Endothelial cell of umbilical vein (primary cell): ENCODE measurements at regions not wholly inside any gene's neighbourhood (a gene's known extent, or its start where the extent isn't known, plus 50 kb on each side); places are given as distances from the start of the nearest gene placed in this dataset.

Experiments
- BruUV-seq: library from RNA; stranded (reverse); fragments of 400-500 nt; replicated peaks from 2 replicates; lab custom pipeline; 2021; lab: Mats Ljungman, UMichigan
- CTCF ChIA-PET: fragments of 300-600, 350-600 bp; sonication (Branson Sonifier 250); formaldehyde crosslinking; loops from one replicate; lab custom pipeline; 2021; ENCODE audit warnings: antibody characterized with exemption, inconsistent platforms; lab: Charles Lee
- POLR2A ChIA-PET: fragments of 300-600, 350-600 bp; sonication (Branson Sonifier 250); formaldehyde crosslinking; loops from one replicate; lab custom pipeline; 2021; ENCODE audit warnings: antibody characterized with exemption, inconsistent platforms; lab: Charles Lee
- DNase-seq: peaks from one replicate; pipeline ENCODE4 v3.0.0-alpha.2; 2011; ENCODE audit warnings: low read depth, low spot score
- FAIRE-seq: peaks from 2 replicates; lab custom pipeline; 2011; peaks lifted over from hg19 to GRCh38; lab: Jason Lieb, UNC
- H2AFZ ChIP-seq: 2 replicates; pipeline ENCODE4 v1.6.0; 2012; ENCODE audit warnings: low read depth, low read length, control low read depth, inconsistent platforms
- H3K27ac ChIP-seq: 2 replicates; pipeline ENCODE4 v1.5.1; 2011; ENCODE audit warnings: low read depth, mild to moderate bottlenecking, control low read depth, low read length, moderate library complexity; ENCODE audit not compliant: insufficient read depth
- H3K27me3 ChIP-seq, 2 experiments: 2 replicates each; pipeline versions ENCODE4 v1.6.0 to v1.6.1; 2011; ENCODE audit warnings: low read length in 2 of 2, mixed read lengths in 1 of 2; ENCODE audit not compliant: control insufficient read depth in 2 of 2, insufficient read depth in 2 of 2
- H3K36me3 ChIP-seq, 2 experiments: 2 replicates in 1 of 2; 3 replicates in 1 of 2; pipeline ENCODE4 v1.5.1; 2011; ENCODE audit warnings: low read length in 2 of 2, mild to moderate bottlenecking in 1 of 2, moderate library complexity in 1 of 2; ENCODE audit not compliant: control insufficient read depth in 2 of 2, insufficient read depth in 2 of 2; ENCODE audit errors: extremely low read depth in 1 of 2
- H3K4me1 ChIP-seq: 3 replicates; pipeline ENCODE4 v1.5.1; 2011; ENCODE audit warnings: mild to moderate bottlenecking, low read length; ENCODE audit not compliant: control insufficient read depth, insufficient read depth; ENCODE audit errors: extremely low read depth
- H3K4me2 ChIP-seq: 2 replicates; pipeline ENCODE4 v1.6.1; 2011; ENCODE audit warnings: low read length, control low read depth, mixed read lengths; ENCODE audit not compliant: insufficient read depth
- H3K4me3 ChIP-seq, 3 experiments: fragments of 200-600 bp in 1 of 3; sonication (generic), shearing (Covaris generic) in 1 of 3; replicated peaks in 1 of 3; 2 replicates each; pipeline ENCODE4 v1.5.1; 2011 to 2016; ENCODE audit warnings: control low read depth in 3 of 3, low read length in 3 of 3, mild to moderate bottlenecking in 2 of 3, inconsistent platforms in 1 of 3, low read depth in 1 of 3, moderate library complexity in 1 of 3; ENCODE audit not compliant: insufficient read depth in 1 of 3
- H3K79me2 ChIP-seq: 2 replicates; pipeline ENCODE4 v1.6.0; 2012; ENCODE audit warnings: low read length, inconsistent platforms; ENCODE audit not compliant: control insufficient read depth, insufficient read depth
- H3K9ac ChIP-seq: replicated peaks from 2 replicates; pipeline ENCODE3; 2011; ENCODE audit warnings: low read length, control low read depth; ENCODE audit not compliant: insufficient read depth; ENCODE audit errors: extremely low read depth
- H3K9me1 ChIP-seq: replicated peaks from 3 replicates; pipeline ENCODE4 v1.6.0; 2011; ENCODE audit warnings: mild to moderate bottlenecking, low read length; ENCODE audit not compliant: control insufficient read depth, insufficient read depth; ENCODE audit errors: extremely low read depth
- H3K9me3 ChIP-seq: replicated peaks from 2 replicates; pipeline ENCODE4 v1.5.1; 2012; ENCODE audit warnings: low read length, inconsistent platforms; ENCODE audit not compliant: control insufficient read depth, insufficient read depth
- H4K20me1 ChIP-seq: replicated peaks from 2 replicates; pipeline ENCODE3; 2011; ENCODE audit warnings: mild to moderate bottlenecking, low read length; ENCODE audit not compliant: control insufficient read depth, insufficient read depth; ENCODE audit errors: extremely low read depth
- CTCF ChIP-seq, 2 donors: IDR thresholded peaks; 1 replicate in 1 of 2; 2 replicates in 1 of 2; pipeline ENCODE4 v1.5.1; 2011; ENCODE audit warnings: low read length in 2 of 2, mild to moderate bottlenecking in 2 of 2, moderate library complexity in 2 of 2, control low read depth in 1 of 2, inconsistent platforms in 1 of 2, low read depth in 1 of 2; ENCODE audit not compliant: insufficient read depth in 1 of 2; ENCODE audit errors: extremely low read depth in 1 of 2
- EZH2 ChIP-seq: IDR thresholded peaks from 2 replicates; pipeline ENCODE4 v1.6.1; 2012; ENCODE audit warnings: borderline replicate concordance, low read depth, mild to moderate bottlenecking, moderate library complexity, low read length, inconsistent platforms; ENCODE audit not compliant: severe bottlenecking
- FOS ChIP-seq: IDR thresholded peaks from 2 replicates; pipeline ENCODE4 v1.6.1; 2011; ENCODE audit warnings: mild to moderate bottlenecking, low read length, moderate library complexity, borderline replicate concordance; ENCODE audit not compliant: insufficient read depth
- GATA2 ChIP-seq: IDR thresholded peaks from 2 replicates; pipeline ENCODE4 v1.7.0; 2011; ENCODE audit warnings: low read depth, mild to moderate bottlenecking, moderate library complexity, mixed read lengths, low read length; ENCODE audit not compliant: insufficient read length, insufficient read depth
- MAX ChIP-seq: IDR thresholded peaks from 2 replicates; pipeline ENCODE4 v1.6.1; 2011; ENCODE audit not compliant: insufficient read depth, insufficient read length
- MYC ChIP-seq: IDR thresholded peaks from one replicate; pipeline ENCODE4 v1.6.1; 2011; ENCODE audit warnings: mild to moderate bottlenecking, low read depth, low read length
- POLR2A ChIP-seq: IDR thresholded peaks from 2 replicates; pipeline ENCODE4 v1.6.1; 2012; ENCODE audit warnings: low read depth, mild to moderate bottlenecking, control low read depth, low read length
- POLR2AphosphoS5 ChIP-seq: IDR thresholded peaks from 2 replicates; pipeline ENCODE4 v1.6.1; 2012; ENCODE audit warnings: low read depth, mild to moderate bottlenecking, control low read depth, low read length, moderate library complexity; ENCODE audit not compliant: insufficient read depth
- dilution Hi-C: fragments of 300-500 bp; cut with MboI; formaldehyde crosslinking; loops from one replicate; pipeline ENCODE4 v1.15.0; 2019; ENCODE audit warnings: low sequenced_read_pairs; ENCODE audit not compliant: extremely low pct_ligation_motif_present
- intact Hi-C: fragments of 100-400 bp; cut with micrococcal nuclease; formaldehyde crosslinking; loops from one replicate; pipeline ENCODE4 v1.10.0; 2022

GRCh38 chr5:81815321-81815720 lies 64.4 kb upstream of the SSBP2 start:
- BruUV-seq, result no TSS peak
- Histone ChIP-seq H3K27me3 (peaks cover 2 to 12% of the 10 kb centered on the region in 2 experiments), H4K20me1 (no peaks in the 10 kb centered on the region), H3K36me3 (no peaks in the 10 kb centered on the region), H3K9me3 (no peaks in the 10 kb centered on the region), H3K9me1 (no peaks in the 10 kb centered on the region), H3K9ac (no peak overlapping the region), H3K27ac (no peak overlapping the region), H3K4me2 (no peak overlapping the region), H3K4me3 (no peak overlapping the region), H2AFZ (no peak overlapping the region), H3K79me2 (no peaks in the 10 kb centered on the region), H3K4me1 (no peaks in the 10 kb centered on the region)
- POLR2A ChIA-PET, result no interaction called here
- FAIRE-seq (no peak), DNase-seq (no peak)
- CTCF ChIA-PET, result no interaction called here
- intact Hi-C loops (no loop called here), dilution Hi-C loops (no loop called here)
- TF ChIP-seq POLR2A (no peak), MYC (no peak), MAX (no peak), EZH2 (no peak), POLR2AphosphoS5 (no peak), FOS (no peak), CTCF (IDR thresholded peaks at IDR 0.05; ENCODE audit: extremely low read depth in 1 of 2, insufficient read depth in 1 of 2, low read depth in 1 of 2, low read length in 2 of 2) (no peak), GATA2 (no peak)
